Stimulated activated CD4-positive, alpha-beta T cell treated with anti-CD3 and anti-CD28 coated beads, Interleukin-2, amount 100 ng/mL, for 24 hours (primary cell): ENCODE measurements at regions not wholly inside any gene's neighbourhood (a gene's known extent, or its start where the extent isn't known, plus 50 kb on each side); places are given as distances from the start of the nearest gene placed in this dataset.
"Not testable (repeated sequence)": the region's sequence is repeated elsewhere in the genome, so short reads cannot be mapped to it uniquely, and the experiment has no call there.

ENCODE experiments used
- DNase-seq, 2 donors: peaks; one replicate each; pipeline ENCODE4 v3.0.0-alpha.2; 2020

DNA sequence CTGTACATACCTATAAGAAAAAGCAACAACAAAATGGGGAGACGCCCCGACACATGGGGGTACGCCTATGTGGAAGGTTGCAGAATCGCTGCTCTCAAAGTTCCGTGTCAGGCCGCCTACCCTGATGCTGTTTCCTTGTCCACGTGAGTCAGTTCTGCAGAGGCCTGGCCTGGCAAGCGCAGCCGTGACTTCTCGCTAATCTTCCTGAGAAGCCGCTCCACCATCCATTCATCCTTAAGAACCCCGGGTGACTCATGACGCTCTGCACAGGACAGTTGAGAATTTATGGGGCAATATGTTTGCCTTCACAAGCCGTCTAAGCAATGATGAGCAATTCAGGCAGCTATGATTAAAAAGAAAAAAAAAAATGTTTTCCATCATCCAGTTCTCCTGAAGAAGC lies 122.3 kb upstream of the TMPRSS2 start:
- no peak for DNase-seq

DNA sequence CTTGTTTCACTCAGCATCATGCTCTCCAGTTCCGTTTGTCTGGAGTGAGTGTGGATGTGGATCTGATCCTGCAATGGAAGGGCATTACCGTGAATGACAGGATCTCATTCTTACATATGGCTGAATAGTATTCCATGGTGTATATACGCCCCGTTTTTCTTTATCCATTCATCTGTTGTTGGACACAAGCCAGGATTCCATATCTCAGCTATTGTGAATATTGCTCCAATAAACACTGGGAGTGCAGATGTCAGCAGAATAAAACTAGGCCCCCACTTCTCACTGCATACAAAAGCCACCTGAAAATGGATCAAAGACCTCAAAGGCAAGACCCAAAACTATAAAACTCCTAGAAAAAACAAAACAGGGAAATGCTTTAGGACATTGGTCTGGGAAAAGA lies 120.3 kb upstream of the TMPRSS2 start:
- no peak for DNase-seq

- no peak for DNase-seq
These were observed 119.5 kb upstream of the TMPRSS2 start for GRCh38 chr21:41627428-41627827.

- no peak for DNase-seq
These were observed 118.1 kb upstream of the TMPRSS2 start for GRCh38 chr21:41626021-41626420.

- no peak for DNase-seq
These were observed 117.5 kb upstream of the TMPRSS2 start for GRCh38 chr21:41625428-41625827.

- no peak for DNase-seq
These were observed 116.8 kb upstream of the TMPRSS2 start for GRCh38 chr21:41624674-41625310.

DNA sequence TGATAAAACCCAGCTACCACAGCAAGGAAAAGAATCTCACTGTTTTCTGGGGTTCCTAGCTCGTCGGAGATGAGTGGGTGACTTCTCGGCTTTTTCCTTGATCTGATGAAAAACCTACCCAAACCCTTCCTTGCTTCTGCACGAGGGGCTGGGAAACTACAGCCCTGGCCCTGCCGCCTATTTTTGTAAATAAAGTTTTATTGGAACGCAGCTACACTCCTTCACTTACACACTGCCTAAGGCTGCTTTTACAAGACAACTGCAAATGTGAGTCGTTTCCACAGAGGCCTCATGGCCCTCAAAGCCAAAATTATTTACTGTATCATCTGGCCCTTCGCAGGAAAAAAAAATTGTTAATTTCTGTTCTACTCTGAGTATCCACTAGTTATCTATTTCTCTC lies 116.0 kb upstream of the TMPRSS2 start:
- DNase-seq: no peak

- peak; percentile 21 to 42 for DNase-seq
These were observed 115.0 kb upstream of the TMPRSS2 start for GRCh38 chr21:41622831-41623548.

- no peak for DNase-seq
These were observed 114.2 kb upstream of the TMPRSS2 start for GRCh38 chr21:41622201-41622600.

- DNase-seq: no peak
These were observed 113.6 kb upstream of the TMPRSS2 start for GRCh38 chr21:41621513-41621912.

- DNase-seq: no peak
These were observed 113.0 kb upstream of the TMPRSS2 start for GRCh38 chr21:41620982-41621381.

DNA sequence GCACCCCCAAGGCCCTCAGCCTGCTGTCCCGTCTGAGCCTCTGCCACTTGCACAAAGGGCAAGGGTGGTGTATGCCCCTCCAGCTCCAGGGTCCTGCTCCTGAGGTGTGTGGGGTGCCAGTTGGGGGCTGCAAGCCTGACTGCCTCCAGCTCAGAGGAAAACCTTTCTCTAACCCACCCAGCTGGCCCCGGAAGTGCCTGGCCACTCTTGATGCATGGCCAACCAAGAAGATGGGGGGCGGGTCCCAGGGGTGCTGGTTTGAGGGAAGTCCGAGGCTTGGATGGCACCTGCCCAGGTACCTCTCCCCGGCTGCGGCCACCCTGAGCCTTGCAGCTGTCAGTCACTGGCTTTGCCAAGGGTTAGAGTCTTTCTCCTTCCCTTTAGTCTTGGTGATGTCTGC lies 112.6 kb upstream of the TMPRSS2 start:
- DNase-seq: no peak

GRCh38 chr21:41616031-41616591 lies 108.2 kb upstream of the TMPRSS2 start:
- no peak for DNase-seq

DNA sequence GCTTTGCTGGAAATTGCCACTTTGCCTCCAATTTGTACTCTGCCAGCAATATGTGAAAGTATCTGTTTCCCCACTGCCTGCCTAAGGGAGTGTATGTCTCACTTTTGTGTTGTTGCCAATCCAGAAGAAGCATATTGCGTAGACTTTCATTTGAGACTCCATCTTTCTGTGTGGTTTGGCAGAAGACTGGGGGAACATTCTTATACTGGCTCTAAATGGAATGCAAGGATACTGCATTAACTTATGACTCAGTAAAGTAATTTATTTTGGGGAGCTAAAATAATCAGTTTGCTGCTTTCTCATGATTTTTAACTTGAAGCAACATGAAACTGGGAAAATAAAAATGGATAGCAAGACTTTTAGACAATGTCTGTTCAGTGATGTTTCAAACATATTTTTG lies 107.7 kb upstream of the TMPRSS2 start:
- DNase-seq: no peak

DNA sequence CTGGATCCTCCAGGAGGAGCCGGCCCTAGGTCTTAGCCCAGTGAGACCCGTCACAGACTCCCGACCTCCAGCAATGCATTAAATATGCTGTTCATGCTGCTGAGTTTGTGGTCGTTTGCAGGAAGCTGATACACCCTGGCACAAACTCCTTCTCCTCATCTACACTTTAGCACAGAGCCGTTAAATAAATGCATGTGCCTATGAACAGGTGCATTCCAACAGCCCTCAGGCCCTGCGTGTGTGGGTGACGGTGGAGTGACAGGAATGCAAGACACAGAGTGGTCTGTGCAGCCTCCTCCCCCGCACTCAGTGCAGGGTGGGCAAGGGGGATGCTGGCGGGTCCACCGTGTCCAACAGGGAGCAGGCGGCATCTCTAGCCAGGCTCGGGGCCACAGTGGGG lies 106.6 kb upstream of the TMPRSS2 start:
- DNase-seq: no peak

DNA sequence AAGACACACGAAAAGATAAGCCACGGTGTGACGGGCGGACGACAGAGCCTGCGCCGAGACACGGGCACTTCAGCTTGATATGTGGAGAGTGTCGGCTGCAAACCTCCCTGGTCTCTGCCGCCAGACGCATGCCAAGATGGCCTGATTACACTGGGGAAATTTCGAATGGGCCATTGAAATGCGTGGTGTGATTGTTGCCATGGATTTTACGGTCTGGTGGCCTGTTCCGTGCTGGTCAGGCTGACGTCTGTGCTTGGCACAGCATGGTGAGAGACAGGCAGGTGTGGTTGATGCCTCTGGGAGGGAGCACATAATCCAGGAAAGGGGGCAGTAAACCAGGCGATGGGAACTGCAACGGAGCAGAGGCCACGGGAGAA lies 105.6 kb upstream of the TMPRSS2 start:
- DNase-seq: no peak

- DNase-seq: peak; percentile 22 to 39
These were observed 104.9 kb upstream of the TMPRSS2 start for GRCh38 chr21:41612674-41613532.

DNA sequence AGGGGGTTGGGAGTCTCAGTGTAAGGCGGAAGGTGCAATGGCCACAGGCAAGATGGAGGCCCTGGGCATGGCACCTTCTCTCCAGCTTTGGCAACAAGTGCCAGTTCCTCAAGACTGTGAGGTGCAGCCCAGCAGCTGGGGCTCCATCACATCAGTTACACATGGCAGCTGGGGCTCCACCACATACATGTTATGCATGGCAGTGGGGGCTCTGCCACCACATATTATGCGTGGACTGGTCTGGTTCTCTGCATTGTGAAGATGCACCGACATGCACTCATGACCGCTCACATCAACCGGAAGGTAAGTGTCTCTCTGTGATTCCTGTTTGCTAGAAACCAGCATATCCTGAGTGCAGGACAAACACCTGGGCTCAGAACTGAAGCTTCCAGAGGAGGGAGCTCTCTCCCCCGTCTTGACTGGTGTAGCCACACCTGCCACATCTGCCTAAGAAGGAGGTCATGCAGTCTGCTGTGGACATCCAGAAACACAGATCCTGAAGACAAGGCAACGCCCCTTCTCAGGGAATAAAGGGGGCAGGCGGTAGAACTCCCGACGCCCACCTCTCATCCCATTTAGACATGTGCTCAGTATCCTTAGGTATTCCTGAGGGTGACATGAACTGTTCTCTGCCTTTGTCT lies 104.1 kb upstream of the TMPRSS2 start:
- peak in 1 of 2 donors; percentile 8 for DNase-seq

- no peak for DNase-seq
These were observed 103.5 kb upstream of the TMPRSS2 start for GRCh38 chr21:41611441-41611840.

DNA sequence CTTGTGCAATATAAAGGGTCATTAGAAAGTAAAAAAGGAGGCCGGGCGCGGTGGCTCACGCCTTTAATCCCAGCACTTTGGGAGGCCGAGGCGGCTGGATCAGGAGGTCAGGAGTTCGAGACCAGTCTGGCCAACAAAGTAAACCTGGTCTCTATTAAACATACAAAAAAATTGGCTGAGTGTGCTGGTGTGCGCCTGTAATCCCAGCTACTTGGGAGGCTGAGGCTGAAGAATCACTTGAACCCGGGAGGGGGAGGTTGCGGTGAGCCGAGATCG lies 102.8 kb upstream of the TMPRSS2 start:
- DNase-seq: not testable (repeated sequence)

DNA sequence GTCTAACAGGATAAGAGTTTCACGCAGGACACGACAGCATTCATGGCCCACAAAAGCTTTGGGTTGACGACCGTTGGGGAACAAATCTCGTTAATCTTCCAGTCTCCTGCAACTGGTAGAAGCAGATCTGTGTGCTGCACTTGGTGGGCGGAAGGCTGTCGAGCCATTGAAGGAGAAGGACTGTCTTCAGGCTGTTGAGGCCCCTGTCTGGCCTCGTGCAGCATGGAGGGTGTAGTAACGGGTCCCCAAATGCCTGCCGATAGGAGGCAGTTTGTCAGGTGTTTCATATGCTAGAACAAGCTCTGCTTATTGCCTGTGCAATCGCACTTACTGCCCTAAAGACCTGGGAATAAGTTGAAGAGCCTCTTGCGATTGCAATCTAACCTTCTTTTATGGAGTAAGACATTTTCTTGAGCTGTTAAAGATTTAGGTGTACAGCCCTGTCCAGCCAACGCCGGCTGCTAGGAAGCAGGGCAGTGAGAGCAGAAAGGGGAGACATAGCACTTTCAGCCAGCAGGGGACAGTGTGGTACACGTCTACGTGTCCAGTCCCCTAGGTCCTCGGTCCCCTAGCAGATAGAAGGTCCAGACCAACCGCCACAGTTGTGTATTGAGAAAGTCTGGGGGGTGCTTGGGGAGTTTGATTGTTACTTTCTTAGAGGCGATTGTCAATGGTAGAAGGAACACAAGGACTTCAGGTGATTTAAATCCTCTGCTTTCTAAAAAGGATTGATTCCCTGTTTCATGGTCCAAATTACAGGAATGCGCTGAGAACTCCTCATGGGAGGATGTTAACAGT lies 102.3 kb upstream of the TMPRSS2 start:
- peak; percentile 27 to 41 for DNase-seq

DNA sequence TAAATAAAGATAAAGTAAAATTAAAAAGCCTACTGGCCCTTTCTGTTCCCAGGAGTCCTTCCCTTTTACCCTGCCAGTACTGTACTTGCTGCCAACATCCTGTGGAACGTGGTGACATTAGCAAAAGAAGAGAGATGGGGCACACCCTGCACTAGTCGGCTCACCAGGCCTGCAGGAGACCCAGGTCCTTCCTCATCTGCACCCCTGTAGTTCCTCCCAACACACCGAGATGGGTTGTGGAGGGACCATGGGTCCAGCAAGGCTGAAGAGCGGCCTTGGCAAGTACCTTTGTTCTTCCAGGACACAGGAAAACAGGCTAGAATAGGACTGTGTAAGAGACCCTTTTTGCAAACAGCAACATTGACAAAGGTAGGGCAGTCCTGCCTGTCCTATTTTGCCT lies 98.7 kb upstream of the TMPRSS2 start:
- no peak for DNase-seq

DNA sequence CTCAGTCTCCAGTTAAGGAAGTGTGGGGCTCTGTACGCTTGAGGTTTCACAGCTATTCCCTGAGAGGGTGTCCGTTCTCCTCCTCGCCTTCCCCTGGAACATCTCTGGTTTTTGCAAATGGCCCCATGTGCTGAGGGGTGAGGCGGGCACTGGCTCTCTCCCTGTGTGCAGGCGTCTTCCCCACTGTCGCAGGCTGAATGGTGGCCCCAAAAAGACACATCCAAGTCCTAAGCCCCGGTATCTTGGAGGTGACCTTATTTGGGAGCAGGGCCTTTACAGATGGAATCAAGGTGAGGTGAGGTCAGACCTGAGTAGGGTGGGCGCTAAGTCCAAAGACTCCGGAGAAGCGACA lies 98.0 kb upstream of the TMPRSS2 start:
- no peak for DNase-seq
